ENCODE measurements at regions not wholly inside any gene's neighbourhood (a gene's known extent, or its start where the extent isn't known, plus 50 kb on each side); places are given as distances from the start of the nearest gene placed in this dataset.
"Not testable (repeated sequence)": the region's sequence is repeated elsewhere in the genome, so short reads cannot be mapped to it uniquely, and the experiment has no call there.

GRCh38 chr15:26061248-26061647 is 198.1 kb upstream of the ATP10A start:
- H3K4me3 Mint-ChIP-seq (ENCODE audit: unreplicated experiment), result no peak overlapping the region
- H3K36me3 Mint-ChIP-seq (ENCODE audit: unreplicated experiment), result peaks cover 7% of the 10 kb centered on the region
- no peak overlapping the region for H3K27ac Mint-ChIP-seq (ENCODE audit: unreplicated experiment)
- H3K9me3 Mint-ChIP-seq (ENCODE audit: unreplicated experiment), result peaks cover 8% of the 10 kb centered on the region
- TF ChIP-seq CTCF (IDR thresholded peaks at IDR 0.05; ENCODE audit: partially characterized antibody, unreplicated experiment), result no peak
- no peak for DNase-seq
- peaks cover 7% of the 10 kb centered on the region for H3K4me1 Mint-ChIP-seq (ENCODE audit: low read depth, unreplicated experiment)
- no peaks in the 10 kb centered on the region for H3K27me3 Mint-ChIP-seq (ENCODE audit: unreplicated experiment)

- H3K4me1 Mint-ChIP-seq (ENCODE audit: low read depth, unreplicated experiment); H3K27me3 Mint-ChIP-seq (ENCODE audit: unreplicated experiment); DNase-seq; H3K4me3 Mint-ChIP-seq (ENCODE audit: unreplicated experiment); H3K36me3 Mint-ChIP-seq (ENCODE audit: unreplicated experiment); H3K27ac Mint-ChIP-seq (ENCODE audit: unreplicated experiment); H3K9me3 Mint-ChIP-seq (ENCODE audit: unreplicated experiment): not testable (repeated sequence)
These were observed 193.6 kb upstream of the ATP10A start for GRCh38 chr15:26056766-26057165.

- Mint-ChIP-seq H3K36me3 (ENCODE audit: unreplicated experiment) (no peaks in the 10 kb centered on the region), H3K4me1 (ENCODE audit: low read depth, unreplicated experiment) (peaks cover 4% of the 10 kb centered on the region), H3K4me3 (ENCODE audit: unreplicated experiment) (no peak overlapping the region)
These were observed 188.9 kb upstream of the ATP10A start for GRCh38 chr15:26051761-26052675.

GRCh38 chr15:26050984-26051383 is 187.9 kb upstream of the ATP10A start:
- H3K4me3 Mint-ChIP-seq (ENCODE audit: unreplicated experiment), result no peak overlapping the region
- H3K36me3 Mint-ChIP-seq (ENCODE audit: unreplicated experiment), result no peaks in the 10 kb centered on the region
- peaks cover 4% of the 10 kb centered on the region for H3K9me3 Mint-ChIP-seq (ENCODE audit: unreplicated experiment)
- no peak overlapping the region for H3K27ac Mint-ChIP-seq (ENCODE audit: unreplicated experiment)
- DNase-seq, result no peak
- TF ChIP-seq CTCF (IDR thresholded peaks at IDR 0.05; ENCODE audit: partially characterized antibody, unreplicated experiment), result no peak
- peaks cover 7% of the 10 kb centered on the region for H3K27me3 Mint-ChIP-seq (ENCODE audit: unreplicated experiment)
- H3K4me1 Mint-ChIP-seq (ENCODE audit: low read depth, unreplicated experiment), result peaks cover 4% of the 10 kb centered on the region

More at GRCh38 chr15:26051761-26052675, 188.9 kb upstream of the ATP10A start:
- H3K27me3 Mint-ChIP-seq (ENCODE audit: unreplicated experiment), result peaks cover 7% of the 10 kb centered on the region
- no peak overlapping the region for H3K27ac Mint-ChIP-seq (ENCODE audit: unreplicated experiment)
- DNase-seq, result no peak
- H3K9me3 Mint-ChIP-seq (ENCODE audit: unreplicated experiment), result peaks cover 1% of the 10 kb centered on the region
- TF ChIP-seq CTCF (IDR thresholded peaks at IDR 0.05; ENCODE audit: partially characterized antibody, unreplicated experiment), result no peak

GRCh38 chr15:26049900-26050657 is 187.0 kb upstream of the ATP10A start:
- Mint-ChIP-seq H3K4me1 (ENCODE audit: low read depth, unreplicated experiment) (peaks cover 4% of the 10 kb centered on the region), H3K27me3 (ENCODE audit: unreplicated experiment) (peaks cover 7% of the 10 kb centered on the region), H3K9me3 (ENCODE audit: unreplicated experiment) (peaks cover 4% of the 10 kb centered on the region), H3K4me3 (ENCODE audit: unreplicated experiment) (no peak overlapping the region), H3K27ac (ENCODE audit: unreplicated experiment) (no peak overlapping the region), H3K36me3 (ENCODE audit: unreplicated experiment) (no peaks in the 10 kb centered on the region)
- no peak for TF ChIP-seq CTCF (IDR thresholded peaks at IDR 0.05; ENCODE audit: partially characterized antibody, unreplicated experiment)
- no peak for DNase-seq
